ENCODE measurements at regions not wholly inside any gene's neighbourhood (a gene's known extent, or its start where the extent isn't known, plus 50 kb on each side); places are given as distances from the start of the nearest gene placed in this dataset.

GRCh38 chr10:10508211-10508610 is 509.5 kb upstream of the CELF2 start:
- Histone ChIP-seq H3K4me2 (ENCODE audit: low read length) (no peak overlapping the region), H3K4me3 (ENCODE audit: low read length) (no peak overlapping the region), H3K27ac (ENCODE audit: low read depth, low read length) (no peak overlapping the region), H3K36me3 (ENCODE audit: control insufficient read depth, low read length) (no peaks in the 10 kb centered on the region), H4K20me1 (ENCODE audit: control insufficient read depth, insufficient read depth, low read depth, low read length) (no peaks in the 10 kb centered on the region), H3K27me3 (ENCODE audit: control insufficient read depth, low read length) (no peaks in the 10 kb centered on the region), H3K4me1 (ENCODE audit: control insufficient read depth, low read length) (no peaks in the 10 kb centered on the region), H3F3A (ENCODE audit: control insufficient read depth, insufficient read depth) (no peaks in the 10 kb centered on the region), H3K9me3 (ENCODE audit: control insufficient read depth, insufficient read depth, low read length) (no peaks in the 10 kb centered on the region), H3K9me2 (replicated peaks; ENCODE audit: control insufficient read depth, low read length) (no peaks in the 10 kb centered on the region), H3K79me2 (ENCODE audit: control insufficient read depth, low read length) (no peaks in the 10 kb centered on the region)
- TF ChIP-seq, protein P1, sequence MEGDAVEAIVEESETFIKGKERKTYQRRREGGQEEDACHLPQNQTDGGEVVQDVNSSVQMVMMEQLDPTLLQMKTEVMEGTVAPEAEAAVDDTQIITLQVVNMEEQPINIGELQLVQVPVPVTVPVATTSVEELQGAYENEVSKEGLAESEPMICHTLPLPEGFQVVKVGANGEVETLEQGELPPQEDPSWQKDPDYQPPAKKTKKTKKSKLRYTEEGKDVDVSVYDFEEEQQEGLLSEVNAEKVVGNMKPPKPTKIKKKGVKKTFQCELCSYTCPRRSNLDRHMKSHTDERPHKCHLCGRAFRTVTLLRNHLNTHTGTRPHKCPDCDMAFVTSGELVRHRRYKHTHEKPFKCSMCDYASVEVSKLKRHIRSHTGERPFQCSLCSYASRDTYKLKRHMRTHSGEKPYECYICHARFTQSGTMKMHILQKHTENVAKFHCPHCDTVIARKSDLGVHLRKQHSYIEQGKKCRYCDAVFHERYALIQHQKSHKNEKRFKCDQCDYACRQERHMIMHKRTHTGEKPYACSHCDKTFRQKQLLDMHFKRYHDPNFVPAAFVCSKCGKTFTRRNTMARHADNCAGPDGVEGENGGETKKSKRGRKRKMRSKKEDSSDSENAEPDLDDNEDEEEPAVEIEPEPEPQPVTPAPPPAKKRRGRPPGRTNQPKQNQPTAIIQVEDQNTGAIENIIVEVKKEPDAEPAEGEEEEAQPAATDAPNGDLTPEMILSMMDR (IDR thresholded peaks at IDR 0.05; ENCODE audit: low read depth, low read length, poor library complexity, severe bottlenecking), result no peak
- TF ChIP-seq EZH2phosphoT487 (IDR thresholded peaks at IDR 0.05; ENCODE audit: borderline replicate concordance, low read length), result no peak

DNA sequence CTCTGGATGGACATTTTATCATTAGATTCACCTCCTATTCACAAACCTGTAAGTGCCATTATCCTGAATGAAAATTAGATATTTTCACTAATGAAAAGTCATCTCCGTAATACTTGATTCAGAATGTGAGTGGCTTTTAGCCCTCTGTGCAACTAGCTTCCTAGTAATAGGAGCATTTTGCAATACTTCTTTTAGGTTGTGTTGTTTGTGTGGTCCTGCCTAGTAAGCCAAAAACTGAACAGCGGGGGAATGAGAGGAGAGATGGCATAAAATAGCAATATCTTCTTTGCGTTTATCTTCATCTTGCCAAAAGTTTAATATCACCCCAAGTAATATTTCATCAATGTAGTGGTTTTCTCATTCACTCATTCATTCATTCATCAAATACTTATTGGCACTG is 507.5 kb upstream of the CELF2 start:
- Histone ChIP-seq H3K27ac (ENCODE audit: low read depth, low read length) (no peak overlapping the region), H3K4me3 (ENCODE audit: low read length) (no peak overlapping the region), H3F3A (ENCODE audit: control insufficient read depth, insufficient read depth) (no peaks in the 10 kb centered on the region), H3K27me3 (ENCODE audit: control insufficient read depth, low read length) (no peaks in the 10 kb centered on the region), H4K20me1 (ENCODE audit: control insufficient read depth, insufficient read depth, low read depth, low read length) (no peaks in the 10 kb centered on the region), H3K4me1 (ENCODE audit: control insufficient read depth, low read length) (no peaks in the 10 kb centered on the region), H3K79me2 (ENCODE audit: control insufficient read depth, low read length) (no peaks in the 10 kb centered on the region), H3K4me2 (ENCODE audit: low read length) (no peak overlapping the region), H3K9me2 (replicated peaks; ENCODE audit: control insufficient read depth, low read length) (no peaks in the 10 kb centered on the region), H3K36me3 (ENCODE audit: control insufficient read depth, low read length) (no peaks in the 10 kb centered on the region), H3K9me3 (ENCODE audit: control insufficient read depth, insufficient read depth, low read length) (no peaks in the 10 kb centered on the region)
- TF ChIP-seq, protein P1 (IDR thresholded peaks at IDR 0.05; ENCODE audit: low read depth, low read length, poor library complexity, severe bottlenecking), result no peak
- no peak for TF ChIP-seq EZH2phosphoT487 (IDR thresholded peaks at IDR 0.05; ENCODE audit: borderline replicate concordance, low read length)

- Histone ChIP-seq H3F3A (ENCODE audit: control insufficient read depth, insufficient read depth) (no peaks in the 10 kb centered on the region), H4K20me1 (ENCODE audit: control insufficient read depth, insufficient read depth, low read depth, low read length) (no peaks in the 10 kb centered on the region), H3K27me3 (ENCODE audit: control insufficient read depth, low read length) (no peaks in the 10 kb centered on the region), H3K9me3 (ENCODE audit: control insufficient read depth, insufficient read depth, low read length) (no peaks in the 10 kb centered on the region), H3K27ac (ENCODE audit: low read depth, low read length) (no peak overlapping the region), H3K4me3 (ENCODE audit: low read length) (no peak overlapping the region), H3K79me2 (ENCODE audit: control insufficient read depth, low read length) (no peaks in the 10 kb centered on the region), H3K9me2 (replicated peaks; ENCODE audit: control insufficient read depth, low read length) (no peaks in the 10 kb centered on the region), H3K4me1 (ENCODE audit: control insufficient read depth, low read length) (no peaks in the 10 kb centered on the region), H3K4me2 (ENCODE audit: low read length) (no peak overlapping the region), H3K36me3 (ENCODE audit: control insufficient read depth, low read length) (no peaks in the 10 kb centered on the region)
- no peak for TF ChIP-seq EZH2phosphoT487 (IDR thresholded peaks at IDR 0.05; ENCODE audit: borderline replicate concordance, low read length)
- TF ChIP-seq, protein P1 (IDR thresholded peaks at IDR 0.05; ENCODE audit: low read depth, low read length, poor library complexity, severe bottlenecking), result no peak
Measured at GRCh38 chr10:10513067-10513466, 504.6 kb upstream of the CELF2 start.

- no peaks in the 10 kb centered on the region for H3K36me3 ChIP-seq (ENCODE audit: control insufficient read depth, low read length)
- no peak overlapping the region for H3K4me3 ChIP-seq (ENCODE audit: low read length)
- H3K9me3 ChIP-seq (ENCODE audit: control insufficient read depth, insufficient read depth, low read length), result no peaks in the 10 kb centered on the region
- no peak overlapping the region for H3K27ac ChIP-seq (ENCODE audit: low read depth, low read length)
- H3K27me3 ChIP-seq (ENCODE audit: control insufficient read depth, low read length), result no peaks in the 10 kb centered on the region
- no peaks in the 10 kb centered on the region for H3K4me1 ChIP-seq (ENCODE audit: control insufficient read depth, low read length)
- no peaks in the 10 kb centered on the region for H3F3A ChIP-seq (ENCODE audit: control insufficient read depth, insufficient read depth)
- H3K79me2 ChIP-seq (ENCODE audit: control insufficient read depth, low read length), result no peaks in the 10 kb centered on the region
- no peaks in the 10 kb centered on the region for H4K20me1 ChIP-seq (ENCODE audit: control insufficient read depth, insufficient read depth, low read depth, low read length)
- no peaks in the 10 kb centered on the region for H3K9me2 ChIP-seq (replicated peaks; ENCODE audit: control insufficient read depth, low read length)
- H3K4me2 ChIP-seq (ENCODE audit: low read length), result no peak overlapping the region
- TF ChIP-seq, protein P1 (IDR thresholded peaks at IDR 0.05; ENCODE audit: low read depth, low read length, poor library complexity, severe bottlenecking), result no peak
- no peak for TF ChIP-seq EZH2phosphoT487 (IDR thresholded peaks at IDR 0.05; ENCODE audit: borderline replicate concordance, low read length)
Measured at GRCh38 chr10:10513898-10514297, 503.8 kb upstream of the CELF2 start.

All from DOHH2 (cell line).